Right lobe of liver (tissue), 6 donors: ENCODE measurements at regions not wholly inside any gene's neighbourhood (a gene's known extent, or its start where the extent isn't known, plus 50 kb on each side); places are given as distances from the start of the nearest gene placed in this dataset.

Source experiments
- ATAC-seq, 4 donors: fragments of 200-7000 bp; cut with Tn5 transposase; one replicate each; pipeline ENCODE4 v1.9.1; 2020; ENCODE audit warnings: mild to moderate bottlenecking in 4 of 4, moderate library complexity in 4 of 4
- DNase-seq, 3 donors: peaks; one replicate each; pipeline ENCODE4 v3.0.0-alpha.2; 2020
- H3K27ac ChIP-seq, 3 donors: fragments of 200-600 bp; one replicate each; pipeline ENCODE4 v1.8.0; 2022
- H3K27me3 ChIP-seq, 2 donors: fragments of 200-600 bp; one replicate each; pipeline ENCODE4 v1.8.0; 2022
- H3K36me3 ChIP-seq, 4 donors: fragments of 200-600 bp; sonication (generic) in 1 of 4; one replicate each; pipeline versions ENCODE4 v1.5.1 to v1.8.0; 2017 to 2022; ENCODE audit warnings: control low read depth in 1 of 4
- H3K4me1 ChIP-seq, 4 donors: fragments of 200-600 bp; sonication (generic) in 1 of 4; one replicate each; pipeline versions ENCODE4 v1.5.1 to v1.8.0; 2017 to 2022; ENCODE audit warnings: control low read depth in 1 of 4
- H3K4me3 ChIP-seq, 3 donors: fragments of 200-600 bp; one replicate each; pipeline ENCODE4 v1.8.0; 2022
- H3K9me3 ChIP-seq, 4 donors: fragments of 200-600 bp; sonication (generic) in 1 of 4; one replicate each; pipeline versions ENCODE4 v1.5.1 to v1.8.0; 2017 to 2022; ENCODE audit warnings: control low read depth in 1 of 4
- POLR2A ChIP-seq: fragments of 450-650 bp; IDR thresholded peaks from one replicate; pipeline ENCODE4 v1.6.1; 2017; ENCODE audit warnings: antibody characterized with exemption, mild to moderate bottlenecking
- WGBS: methylation state at CpG from one replicate; pipeline ENCODE4 v1.1.6; 2018; ENCODE audit warnings: low coverage, low lambda C conversion rate; ENCODE audit not compliant: insufficient coverage; ENCODE audit errors: missing lambda C conversion rate; 5-methylcytosine and 5-hydroxymethylcytosine counted together
- intact Hi-C, 2 donors: fragments of 100-400 bp; cut with DNase I; formaldehyde crosslinking; loops; one replicate each; pipeline versions ENCODE4 v1.11.2 to v1.14.1; 2022
- TF ChIP-seq, protein P1 (sequence below), 4 donors: fragments of 200-600 bp in 3 of 4; fragments of 450-650 bp in 1 of 4; IDR thresholded peaks; one replicate each; pipeline versions ENCODE4 v1.5.1 to v1.8.0; 2016 to 2022; ENCODE audit warnings: antibody characterized with exemption in 4 of 4, mild to moderate bottlenecking in 2 of 4
- donor health status: DM: no; HTN: yes; CAD: no.
- donor health status: DM: no; HTN: no; CAD: no.
- donor health status: DM: no; HTN: no; CAD: no.
- donor health status: DM: no; HTN: yes; CAD: no.
- donor health status: DM: no; HTN: yes; CAD: no.

DNA sequence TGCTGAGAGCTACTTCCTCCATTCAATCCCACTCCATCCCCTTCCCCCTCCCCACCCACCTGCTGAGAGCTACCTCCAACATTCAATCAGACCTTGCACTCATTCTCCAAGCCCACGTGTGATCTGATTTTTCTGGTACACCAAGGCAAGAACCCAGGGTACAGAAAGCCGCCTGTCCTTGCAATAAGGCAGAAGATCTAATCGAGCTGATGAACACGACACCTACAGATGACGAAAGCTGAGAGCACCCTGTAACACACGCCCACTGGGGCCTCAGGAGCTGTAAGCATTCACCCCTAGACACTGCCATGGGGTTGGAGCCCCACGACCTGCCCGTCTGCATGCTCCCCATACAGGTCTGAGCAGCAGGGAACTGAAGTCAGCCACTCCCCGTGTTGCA lies 58.3 kb downstream of the TRIML1 start:
- DNase-seq = no peak
- H3K36me3 ChIP-seq = no peaks in the 10 kb centered on the region
- no peak overlapping the region for H3K27ac ChIP-seq
- H3K4me3 ChIP-seq = no peak overlapping the region
- no peaks in the 10 kb centered on the region for H3K4me1 ChIP-seq
- TF ChIP-seq, protein P1, sequence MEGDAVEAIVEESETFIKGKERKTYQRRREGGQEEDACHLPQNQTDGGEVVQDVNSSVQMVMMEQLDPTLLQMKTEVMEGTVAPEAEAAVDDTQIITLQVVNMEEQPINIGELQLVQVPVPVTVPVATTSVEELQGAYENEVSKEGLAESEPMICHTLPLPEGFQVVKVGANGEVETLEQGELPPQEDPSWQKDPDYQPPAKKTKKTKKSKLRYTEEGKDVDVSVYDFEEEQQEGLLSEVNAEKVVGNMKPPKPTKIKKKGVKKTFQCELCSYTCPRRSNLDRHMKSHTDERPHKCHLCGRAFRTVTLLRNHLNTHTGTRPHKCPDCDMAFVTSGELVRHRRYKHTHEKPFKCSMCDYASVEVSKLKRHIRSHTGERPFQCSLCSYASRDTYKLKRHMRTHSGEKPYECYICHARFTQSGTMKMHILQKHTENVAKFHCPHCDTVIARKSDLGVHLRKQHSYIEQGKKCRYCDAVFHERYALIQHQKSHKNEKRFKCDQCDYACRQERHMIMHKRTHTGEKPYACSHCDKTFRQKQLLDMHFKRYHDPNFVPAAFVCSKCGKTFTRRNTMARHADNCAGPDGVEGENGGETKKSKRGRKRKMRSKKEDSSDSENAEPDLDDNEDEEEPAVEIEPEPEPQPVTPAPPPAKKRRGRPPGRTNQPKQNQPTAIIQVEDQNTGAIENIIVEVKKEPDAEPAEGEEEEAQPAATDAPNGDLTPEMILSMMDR (IDR thresholded peaks at IDR 0.05) = no peak
- TF ChIP-seq POLR2A = no peak
- no peaks in the 10 kb centered on the region for H3K27me3 ChIP-seq
- no peak for ATAC-seq
- H3K9me3 ChIP-seq = no peaks in the 10 kb centered on the region
- 60% methylated on average over 7 of the region's 9 CpGs for WGBS
- intact Hi-C loops = no loop called here

DNA sequence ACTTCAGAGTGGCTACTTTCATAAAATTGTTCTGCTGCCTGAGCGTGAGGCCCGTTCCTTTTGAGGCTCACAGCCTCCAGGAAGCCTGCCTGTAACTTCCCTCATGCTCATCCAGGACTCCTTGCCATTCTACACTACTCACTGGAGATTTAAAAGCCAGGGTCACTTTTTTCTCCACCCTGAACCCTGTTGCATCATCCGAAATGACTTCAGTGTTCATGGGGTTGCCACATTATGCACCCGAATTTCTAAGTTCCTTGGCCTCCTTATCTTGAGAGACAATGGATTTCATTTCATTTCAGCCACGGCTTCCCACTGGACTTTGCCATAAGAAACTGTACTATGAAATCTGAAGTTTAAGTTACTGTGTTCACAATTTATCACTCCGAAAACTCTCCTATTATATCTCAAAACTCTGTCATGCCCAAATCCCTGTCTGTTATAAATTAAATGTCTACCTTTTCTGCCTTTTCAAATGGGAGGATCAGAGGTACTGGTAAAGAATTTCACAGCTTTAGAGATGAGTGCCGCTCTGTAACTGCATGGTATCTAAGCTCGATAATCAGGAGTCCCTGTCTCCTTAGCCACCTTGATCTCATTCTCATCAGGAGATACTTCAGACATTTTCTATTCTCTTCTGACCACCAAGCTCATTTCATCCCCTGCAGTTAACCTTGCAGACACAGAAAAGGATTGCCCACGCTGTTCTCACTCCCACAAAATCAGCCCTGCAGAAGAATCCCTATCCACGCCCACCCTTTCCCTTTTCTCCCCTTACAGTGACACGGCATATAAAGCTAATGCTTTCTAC lies 59.9 kb downstream of the TRIML1 start:
- no peaks in the 10 kb centered on the region for H3K27me3 ChIP-seq
- no peak overlapping the region for H3K27ac ChIP-seq
- intact Hi-C loops = no loop called here
- ATAC-seq (no peak), DNase-seq (no peak)
- H3K4me1 ChIP-seq = no peaks in the 10 kb centered on the region
- no peaks in the 10 kb centered on the region for H3K36me3 ChIP-seq
- H3K9me3 ChIP-seq = no peaks in the 10 kb centered on the region
- WGBS = 58% methylated on average over 10 of the region's 11 CpGs
- TF ChIP-seq POLR2A = no peak
- TF ChIP-seq, protein P1 (IDR thresholded peaks at IDR 0.05) = no peak
- H3K4me3 ChIP-seq = no peak overlapping the region

DNA sequence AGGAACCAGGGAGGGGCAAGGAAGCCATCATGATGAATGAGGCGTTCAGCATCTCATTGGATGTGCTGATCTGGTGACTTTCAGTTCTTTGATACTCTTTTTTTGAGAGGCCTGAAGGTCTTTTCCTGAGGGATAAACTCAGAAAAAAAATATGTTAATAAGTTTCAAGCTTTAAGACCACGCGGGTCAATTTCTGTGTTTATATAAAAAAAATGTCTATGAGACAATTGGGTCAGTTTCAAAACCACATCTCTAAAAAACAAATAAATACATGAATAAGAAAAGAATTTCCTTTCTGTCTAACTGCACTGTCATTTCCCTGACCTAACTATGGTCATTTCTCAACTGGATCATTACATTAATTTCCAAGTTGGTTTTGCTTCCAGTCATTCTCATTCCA lies 62.6 kb downstream of the TRIML1 start:
- Histone ChIP-seq H3K4me3 (no peak overlapping the region), H3K27me3 (no peaks in the 10 kb centered on the region), H3K9me3 (no peaks in the 10 kb centered on the region), H3K27ac (no peak overlapping the region), H3K36me3 (no peaks in the 10 kb centered on the region), H3K4me1 (no peaks in the 10 kb centered on the region)
- ATAC-seq (no peak), DNase-seq (no peak)
- TF ChIP-seq, protein P1 (IDR thresholded peaks at IDR 0.05) = no peak
- no peak for TF ChIP-seq POLR2A
- 43% methylated on average over 2 of the region's 3 CpGs for WGBS
- intact Hi-C loops = no loop called here

DNA sequence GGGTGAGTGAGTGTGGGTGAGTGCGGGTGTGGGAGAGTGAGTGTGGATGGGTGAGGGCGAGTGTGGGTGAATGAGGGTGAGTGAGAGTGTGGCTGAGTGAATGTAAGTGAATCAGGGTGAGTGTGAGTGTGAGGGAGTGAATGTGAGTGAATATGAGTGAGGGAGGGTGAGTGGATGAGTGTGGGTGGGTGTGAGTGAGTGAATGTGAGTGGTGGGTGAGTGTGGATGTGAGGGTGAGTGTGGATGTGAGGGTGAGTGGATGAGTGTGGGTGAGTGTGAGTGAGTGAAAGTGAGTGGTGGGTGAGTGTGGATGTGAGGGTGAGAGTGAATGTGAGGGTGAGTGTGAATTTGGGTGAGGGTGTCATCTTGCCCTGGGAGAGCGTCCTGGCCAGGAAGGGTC lies 67.5 kb downstream of the TRIML1 start:
- intact Hi-C loops = no loop called here
- H3K9me3 ChIP-seq = no peaks in the 10 kb centered on the region

More for the DNA sequence above, 67.5 kb downstream of the TRIML1 start:
- TF ChIP-seq POLR2A = no peak
- TF ChIP-seq, protein P1 (IDR thresholded peaks at IDR 0.05) = no peak
- H3K36me3 ChIP-seq = no peaks in the 10 kb centered on the region
- H3K27ac ChIP-seq = no peak overlapping the region
- ATAC-seq (peak in 1 of 4 donors; percentile 19), DNase-seq (no peak)
- no peaks in the 10 kb centered on the region for H3K27me3 ChIP-seq
- 65% methylated on average over 2 of the region's 3 CpGs for WGBS
- H3K4me1 ChIP-seq = no peaks in the 10 kb centered on the region
- no peak overlapping the region for H3K4me3 ChIP-seq
